Left cardiac atrium (tissue), 4 donors: ENCODE measurements at regions not wholly inside any gene's neighbourhood (a gene's known extent, or its start where the extent isn't known, plus 50 kb on each side); places are given as distances from the start of the nearest gene placed in this dataset.

Source experiments
- ATAC-seq, 2 donors: fragments of 200-7000 bp; cut with Tn5 transposase; one replicate each; pipeline ENCODE4 v1.9.1; 2020; ENCODE audit warnings: mild to moderate bottlenecking in 2 of 2, moderate library complexity in 2 of 2
- DNase-seq: peaks from one replicate; pipeline ENCODE4 v3.0.0-alpha.2; 2020
- intact Hi-C, 2 donors: fragments of 100-400 bp; cut with DNase I; formaldehyde crosslinking; loops; one replicate each; pipeline versions ENCODE4 v1.14.1 to v1.15.1; 2022 to 2023
- donor health status: DM: no; HTN: yes; CAD: no.
- donor health status: DM: no; HTN: yes; CAD: no; lungs with severe emphysema.
- donor health status: DM: yes; HTN: yes; CAD: no.
- donor health status: Dilated cardiomyopathy.

- ATAC-seq, result no peak
- no peak for DNase-seq
- intact Hi-C loops, result no loop called here
Observed at GRCh38 chr7:156003220-156004162, 191.2 kb upstream of the SHH start.

- DNase-seq (no peak), ATAC-seq (no peak)
- intact Hi-C loops, result no loop called here
Observed at GRCh38 chr7:156002362-156003066, 190.3 kb upstream of the SHH start.

GRCh38 chr7:156001496-156002260 lies 189.4 kb upstream of the SHH start:
- intact Hi-C loops, result no loop called here
- ATAC-seq (no peak), DNase-seq (no peak)

GRCh38 chr7:156000601-156001396 lies 188.5 kb upstream of the SHH start:
- ATAC-seq (no peak), DNase-seq (no peak)
- intact Hi-C loops, result no loop called here

- ATAC-seq, result no peak
- intact Hi-C loops, result no loop called here
- no peak for DNase-seq
Observed at GRCh38 chr7:155999631-156000489, 187.6 kb upstream of the SHH start.

- ATAC-seq (no peak), DNase-seq (no peak)
- intact Hi-C loops, result no loop called here
Observed at GRCh38 chr7:155998766-155999630, 186.7 kb upstream of the SHH start.

- ATAC-seq (no peak), DNase-seq (no peak)
- intact Hi-C loops, result no loop called here
Observed at GRCh38 chr7:155998328-155998691, 186.0 kb upstream of the SHH start.

- ATAC-seq, result no peak
- no peak for DNase-seq
- intact Hi-C loops, result no loop called here
Observed at GRCh38 chr7:155997431-155998327, 185.4 kb upstream of the SHH start.

- intact Hi-C loops, result no loop called here
- ATAC-seq (no peak), DNase-seq (no peak)
Observed at GRCh38 chr7:155996718-155997280, 184.5 kb upstream of the SHH start.

- intact Hi-C loops, result no loop called here
- DNase-seq, result no peak
- ATAC-seq, result no peak
Observed at GRCh38 chr7:155995183-155995612, 182.9 kb upstream of the SHH start.

- ATAC-seq (no peak), DNase-seq (no peak)
- intact Hi-C loops, result no loop called here
Observed at GRCh38 chr7:155994279-155994811, 182.1 kb upstream of the SHH start.

- no peak for ATAC-seq
- intact Hi-C loops, result no loop called here
- DNase-seq, result no peak
Observed at GRCh38 chr7:155993420-155994278, 181.4 kb upstream of the SHH start.

- intact Hi-C loops, result no loop called here
- ATAC-seq (no peak), DNase-seq (no peak)
Observed at GRCh38 chr7:155992974-155993373, 180.7 kb upstream of the SHH start.

- intact Hi-C loops, result no loop called here
- DNase-seq, result no peak
- no peak for ATAC-seq
Observed at GRCh38 chr7:155992538-155992937, 180.3 kb upstream of the SHH start.

GRCh38 chr7:155992107-155992506 lies 179.8 kb upstream of the SHH start:
- DNase-seq, result no peak
- intact Hi-C loops, result no loop called here
- no peak for ATAC-seq
